HL-60 (cell line): ENCODE measurements at regions not wholly inside any gene's neighbourhood (a gene's known extent, or its start where the extent isn't known, plus 50 kb on each side); places are given as distances from the start of the nearest gene placed in this dataset.

Experiments
- CTCF ChIP-seq: IDR thresholded peaks from one replicate; pipeline ENCODE4 v1.5.1; 2011; ENCODE audit warnings: low read length, control low read depth, inconsistent platforms; ENCODE audit not compliant: insufficient read depth
- GABPA ChIP-seq: IDR thresholded peaks from 2 replicates; pipeline ENCODE4 v1.6.1; 2012; ENCODE audit warnings: low read depth
- TF ChIP-seq, protein P1 (sequence below): IDR thresholded peaks from 2 replicates; pipeline ENCODE4 v1.6.1; 2012; ENCODE audit warnings: low read depth; ENCODE audit not compliant: insufficient replicate concordance

- TF ChIP-seq CTCF = no peak
- TF ChIP-seq GABPA = no peak
- TF ChIP-seq, protein P1, sequence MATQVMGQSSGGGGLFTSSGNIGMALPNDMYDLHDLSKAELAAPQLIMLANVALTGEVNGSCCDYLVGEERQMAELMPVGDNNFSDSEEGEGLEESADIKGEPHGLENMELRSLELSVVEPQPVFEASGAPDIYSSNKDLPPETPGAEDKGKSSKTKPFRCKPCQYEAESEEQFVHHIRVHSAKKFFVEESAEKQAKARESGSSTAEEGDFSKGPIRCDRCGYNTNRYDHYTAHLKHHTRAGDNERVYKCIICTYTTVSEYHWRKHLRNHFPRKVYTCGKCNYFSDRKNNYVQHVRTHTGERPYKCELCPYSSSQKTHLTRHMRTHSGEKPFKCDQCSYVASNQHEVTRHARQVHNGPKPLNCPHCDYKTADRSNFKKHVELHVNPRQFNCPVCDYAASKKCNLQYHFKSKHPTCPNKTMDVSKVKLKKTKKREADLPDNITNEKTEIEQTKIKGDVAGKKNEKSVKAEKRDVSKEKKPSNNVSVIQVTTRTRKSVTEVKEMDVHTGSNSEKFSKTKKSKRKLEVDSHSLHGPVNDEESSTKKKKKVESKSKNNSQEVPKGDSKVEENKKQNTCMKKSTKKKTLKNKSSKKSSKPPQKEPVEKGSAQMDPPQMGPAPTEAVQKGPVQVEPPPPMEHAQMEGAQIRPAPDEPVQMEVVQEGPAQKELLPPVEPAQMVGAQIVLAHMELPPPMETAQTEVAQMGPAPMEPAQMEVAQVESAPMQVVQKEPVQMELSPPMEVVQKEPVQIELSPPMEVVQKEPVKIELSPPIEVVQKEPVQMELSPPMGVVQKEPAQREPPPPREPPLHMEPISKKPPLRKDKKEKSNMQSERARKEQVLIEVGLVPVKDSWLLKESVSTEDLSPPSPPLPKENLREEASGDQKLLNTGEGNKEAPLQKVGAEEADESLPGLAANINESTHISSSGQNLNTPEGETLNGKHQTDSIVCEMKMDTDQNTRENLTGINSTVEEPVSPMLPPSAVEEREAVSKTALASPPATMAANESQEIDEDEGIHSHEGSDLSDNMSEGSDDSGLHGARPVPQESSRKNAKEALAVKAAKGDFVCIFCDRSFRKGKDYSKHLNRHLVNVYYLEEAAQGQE = no peak
These were observed 194.9 kb downstream of the RAP2B start for GRCh38 chr3:153356908-153357307.
